Liver (tissue), 8 donors: ENCODE measurements at regions not wholly inside any gene's neighbourhood (a gene's known extent, or its start where the extent isn't known, plus 50 kb on each side); places are given as distances from the start of the nearest gene placed in this dataset.

Experiments
- DNase-seq: peaks from one replicate; pipeline ENCODE4 v3.0.0-alpha.2; 2017; ENCODE audit warnings: low spot score
- H3K27ac ChIP-seq, 2 donors: one replicate each; pipeline ENCODE4 v1.7.0; 2013; ENCODE audit warnings: inconsistent platforms in 2 of 2, low read length in 2 of 2, control low read depth in 1 of 2, low read depth in 1 of 2, mild to moderate bottlenecking in 1 of 2
- H3K27me3 ChIP-seq, 4 donors: one replicate each; pipeline versions ENCODE4 v1.6.1 to v1.7.0; 2013; ENCODE audit warnings: low read length in 3 of 4, inconsistent platforms in 1 of 4, mild to moderate bottlenecking in 1 of 4, moderate library complexity in 1 of 4; ENCODE audit not compliant: control insufficient read depth in 4 of 4, insufficient read depth in 4 of 4
- H3K36me3 ChIP-seq, 4 donors: one replicate each; pipeline versions ENCODE4 v1.6.1 to v1.7.0; 2013; ENCODE audit warnings: low read length in 3 of 4, mild to moderate bottlenecking in 3 of 4, low read depth in 1 of 4, moderate library complexity in 1 of 4; ENCODE audit not compliant: control insufficient read depth in 4 of 4, insufficient read depth in 3 of 4
- H3K4me1 ChIP-seq, 4 donors: one replicate each; pipeline versions ENCODE4 v1.6.1 to v1.7.0; 2013; ENCODE audit warnings: low read length in 3 of 4, mild to moderate bottlenecking in 3 of 4, moderate library complexity in 1 of 4; ENCODE audit not compliant: control insufficient read depth in 4 of 4, insufficient read depth in 4 of 4
- H3K4me3 ChIP-seq, 3 donors: one replicate each; pipeline versions ENCODE4 v1.6.1 to v1.7.0; 2013; ENCODE audit warnings: low read length in 3 of 3, control low read depth in 1 of 3, low read depth in 1 of 3, mild to moderate bottlenecking in 1 of 3
- H3K9ac ChIP-seq, 2 donors: one replicate each; pipeline ENCODE4 v1.7.0; 2013; ENCODE audit warnings: low read length in 2 of 2, mild to moderate bottlenecking in 2 of 2, moderate library complexity in 2 of 2, control low read depth in 1 of 2, low read depth in 1 of 2
- H3K9me3 ChIP-seq, 4 donors: one replicate each; pipeline versions ENCODE4 v1.6.1 to v1.7.0; 2013; ENCODE audit warnings: low read length in 3 of 4; ENCODE audit not compliant: control insufficient read depth in 4 of 4
- EGR1 ChIP-seq, 2 donors: IDR thresholded peaks; 2 replicates each; pipeline ENCODE4 v1.6.1; 2016 to 2018; ENCODE audit warnings: antibody characterized with exemption in 2 of 2, low read depth in 2 of 2
- FOXA1 ChIP-seq: IDR thresholded peaks from 2 replicates; pipeline ENCODE4 v1.6.1; 2016; ENCODE audit warnings: antibody characterized with exemption
- FOXA2 ChIP-seq: IDR thresholded peaks from 2 replicates; pipeline ENCODE4 v1.6.1; 2016; ENCODE audit warnings: antibody characterized with exemption
- GABPA ChIP-seq, 2 donors: IDR thresholded peaks in 1 of 2; conservative IDR thresholded peaks in 1 of 2; 2 replicates each; pipeline ENCODE4 v1.6.1; 2016; ENCODE audit warnings: antibody characterized with exemption in 2 of 2, mild to moderate bottlenecking in 1 of 2, moderate library complexity in 1 of 2
- JUND ChIP-seq, 2 donors: IDR thresholded peaks; 2 replicates each; pipeline ENCODE4 v1.6.1; 2016; ENCODE audit warnings: antibody characterized with exemption in 2 of 2
- NR2F2 ChIP-seq: IDR thresholded peaks from 2 replicates; pipeline ENCODE4 v1.6.1; 2016; ENCODE audit warnings: antibody characterized with exemption
- RAD21 ChIP-seq, 2 donors: IDR thresholded peaks; 2 replicates each; pipeline ENCODE4 v1.6.1; 2016; ENCODE audit warnings: antibody characterized with exemption in 2 of 2, mild to moderate bottlenecking in 2 of 2
- RXRA ChIP-seq, 2 donors: IDR thresholded peaks; 2 replicates each; pipeline ENCODE4 v1.6.1; 2017 to 2018; ENCODE audit warnings: antibody characterized with exemption in 2 of 2, mild to moderate bottlenecking in 1 of 2
- SP1 ChIP-seq: IDR thresholded peaks from 2 replicates; pipeline ENCODE4 v1.6.1; 2018; ENCODE audit warnings: antibody characterized with exemption, mild to moderate bottlenecking
- TAF1 ChIP-seq: conservative IDR thresholded peaks from 2 replicates; pipeline ENCODE4 v1.6.1; 2016; ENCODE audit warnings: antibody characterized with exemption, mild to moderate bottlenecking
- YY1 ChIP-seq: IDR thresholded peaks from 2 replicates; pipeline ENCODE4 v1.6.1; 2016; ENCODE audit warnings: antibody characterized with exemption, mild to moderate bottlenecking
- WGBS: extraction: QIAGEN DNeasy Blood & Tissue Kit; methylation state at CpG from one replicate; pipeline ENCODE4 v1.1.7; 2013; 5-methylcytosine and 5-hydroxymethylcytosine counted together
- TF ChIP-seq, protein P1 (sequence below): IDR thresholded peaks from 2 replicates; pipeline ENCODE4 v1.6.1; 2016; ENCODE audit warnings: antibody characterized with exemption
- TF ChIP-seq, protein P2 (sequence below): IDR thresholded peaks from 2 replicates; pipeline ENCODE4 v1.6.1; 2016; ENCODE audit warnings: antibody characterized with exemption
- TF ChIP-seq, protein P3 (sequence below): fragments of 150-350 bp; IDR thresholded peaks from 2 replicates; pipeline ENCODE4 v1.5.1; 2017; ENCODE audit warnings: improper control_type of control experiment, low read depth, low read length; ENCODE audit not compliant: missing input control
- TF ChIP-seq, protein P4 (sequence below): IDR thresholded peaks from 2 replicates; pipeline ENCODE4 v1.6.1; 2016; ENCODE audit warnings: antibody characterized with exemption, mild to moderate bottlenecking
- donor health status: healthy.
- donor health status: healthy.
- donor health status: healthy.
- donor health status: healthy.
- donor health status: healthy.

DNA sequence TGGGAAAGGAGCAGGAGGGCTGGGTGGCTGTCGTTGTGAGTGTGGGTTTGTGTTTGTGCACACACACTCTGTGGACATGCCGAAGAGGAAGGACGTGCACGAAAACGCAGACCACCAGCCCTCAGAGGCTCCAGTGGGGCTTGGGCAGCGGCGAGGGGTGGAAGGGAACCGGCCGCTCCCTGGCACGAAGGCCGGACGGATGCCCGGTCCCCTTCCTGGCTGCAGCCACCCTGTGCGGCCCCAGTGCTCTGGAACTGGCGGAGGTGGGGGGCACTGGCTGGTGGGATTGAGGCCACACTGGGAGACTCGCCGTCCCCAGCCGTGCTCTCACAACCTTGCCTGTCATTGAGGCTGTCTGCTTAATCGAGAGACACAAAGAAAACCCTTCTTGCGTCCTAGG, 852.6 kb upstream of the SALL3 start:
- Histone ChIP-seq H3K27me3 (no peaks in the 10 kb centered on the region), H3K36me3 (no peaks in the 10 kb centered on the region), H3K27ac (no peak overlapping the region), H3K9ac (no peak overlapping the region), H3K9me3 (no peaks in the 10 kb centered on the region), H3K4me1 (peaks cover 0 to 1% (median 0%) of the 10 kb centered on the region in 4 donors), H3K4me3 (no peak overlapping the region)
- WGBS = 88% methylated on average over 20 of the region's 20 CpGs
- no peak for DNase-seq
- TF ChIP-seq, protein P1, sequence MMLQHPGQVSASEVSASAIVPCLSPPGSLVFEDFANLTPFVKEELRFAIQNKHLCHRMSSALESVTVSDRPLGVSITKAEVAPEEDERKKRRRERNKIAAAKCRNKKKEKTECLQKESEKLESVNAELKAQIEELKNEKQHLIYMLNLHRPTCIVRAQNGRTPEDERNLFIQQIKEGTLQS = no peak
- TF ChIP-seq FOXA1 (no peak), NR2F2 (no peak), RAD21 (IDR thresholded peaks at IDR 0.05) (no peak), SP1 (no peak), YY1 (no peak), GABPA (IDR thresholded peaks at IDR 0.05 in 1 of 2, conservative IDR thresholded peaks at IDR 0.05 in 1 of 2) (no peak), JUND (IDR thresholded peaks at IDR 0.05) (no peak), TAF1 (no peak), EGR1 (IDR thresholded peaks at IDR 0.05; ENCODE audit: low read depth in 2 of 2) (no peak), FOXA2 (no peak)
- TF ChIP-seq, protein P2, sequence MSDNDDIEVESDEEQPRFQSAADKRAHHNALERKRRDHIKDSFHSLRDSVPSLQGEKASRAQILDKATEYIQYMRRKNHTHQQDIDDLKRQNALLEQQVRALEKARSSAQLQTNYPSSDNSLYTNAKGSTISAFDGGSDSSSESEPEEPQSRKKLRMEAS = no peak
- TF ChIP-seq, protein P3, sequence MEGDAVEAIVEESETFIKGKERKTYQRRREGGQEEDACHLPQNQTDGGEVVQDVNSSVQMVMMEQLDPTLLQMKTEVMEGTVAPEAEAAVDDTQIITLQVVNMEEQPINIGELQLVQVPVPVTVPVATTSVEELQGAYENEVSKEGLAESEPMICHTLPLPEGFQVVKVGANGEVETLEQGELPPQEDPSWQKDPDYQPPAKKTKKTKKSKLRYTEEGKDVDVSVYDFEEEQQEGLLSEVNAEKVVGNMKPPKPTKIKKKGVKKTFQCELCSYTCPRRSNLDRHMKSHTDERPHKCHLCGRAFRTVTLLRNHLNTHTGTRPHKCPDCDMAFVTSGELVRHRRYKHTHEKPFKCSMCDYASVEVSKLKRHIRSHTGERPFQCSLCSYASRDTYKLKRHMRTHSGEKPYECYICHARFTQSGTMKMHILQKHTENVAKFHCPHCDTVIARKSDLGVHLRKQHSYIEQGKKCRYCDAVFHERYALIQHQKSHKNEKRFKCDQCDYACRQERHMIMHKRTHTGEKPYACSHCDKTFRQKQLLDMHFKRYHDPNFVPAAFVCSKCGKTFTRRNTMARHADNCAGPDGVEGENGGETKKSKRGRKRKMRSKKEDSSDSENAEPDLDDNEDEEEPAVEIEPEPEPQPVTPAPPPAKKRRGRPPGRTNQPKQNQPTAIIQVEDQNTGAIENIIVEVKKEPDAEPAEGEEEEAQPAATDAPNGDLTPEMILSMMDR = no peak

DNA sequence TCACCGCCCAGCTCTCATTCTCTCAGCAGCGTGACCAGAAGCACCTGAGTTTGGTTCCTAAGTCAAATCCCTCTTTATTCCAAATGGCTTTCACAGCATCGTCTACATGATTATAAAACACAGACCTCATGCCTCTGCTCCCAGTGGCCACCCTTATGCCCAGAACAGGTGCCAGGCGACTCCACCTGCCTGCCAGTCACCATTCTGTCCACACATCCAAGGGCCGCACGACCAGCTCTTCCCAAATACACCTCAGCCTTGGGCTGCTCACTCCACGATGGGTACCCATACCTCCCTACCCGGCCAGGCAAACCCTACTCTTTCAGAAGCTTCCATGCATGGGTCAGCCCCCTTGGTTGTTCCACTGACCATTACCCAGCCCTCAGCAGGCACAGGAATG, 851.6 kb upstream of the SALL3 start:
- 80% methylated on average over 8 of the region's 8 CpGs for WGBS
- DNase-seq = no peak

More for the DNA sequence above, 851.6 kb upstream of the SALL3 start:
- no peaks in the 10 kb centered on the region for H3K9me3 ChIP-seq
- H3K27me3 ChIP-seq = no peaks in the 10 kb centered on the region
- H3K4me3 ChIP-seq = no peak overlapping the region
- no peak overlapping the region for H3K9ac ChIP-seq
- H3K36me3 ChIP-seq = no peaks in the 10 kb centered on the region
- H3K27ac ChIP-seq = no peak overlapping the region
- no peak for TF ChIP-seq RXRA (IDR thresholded peaks at IDR 0.05)
- TF ChIP-seq GABPA (IDR thresholded peaks at IDR 0.05 in 1 of 2, conservative IDR thresholded peaks at IDR 0.05 in 1 of 2) = no peak
- no peak for TF ChIP-seq TAF1
- TF ChIP-seq, protein P4, sequence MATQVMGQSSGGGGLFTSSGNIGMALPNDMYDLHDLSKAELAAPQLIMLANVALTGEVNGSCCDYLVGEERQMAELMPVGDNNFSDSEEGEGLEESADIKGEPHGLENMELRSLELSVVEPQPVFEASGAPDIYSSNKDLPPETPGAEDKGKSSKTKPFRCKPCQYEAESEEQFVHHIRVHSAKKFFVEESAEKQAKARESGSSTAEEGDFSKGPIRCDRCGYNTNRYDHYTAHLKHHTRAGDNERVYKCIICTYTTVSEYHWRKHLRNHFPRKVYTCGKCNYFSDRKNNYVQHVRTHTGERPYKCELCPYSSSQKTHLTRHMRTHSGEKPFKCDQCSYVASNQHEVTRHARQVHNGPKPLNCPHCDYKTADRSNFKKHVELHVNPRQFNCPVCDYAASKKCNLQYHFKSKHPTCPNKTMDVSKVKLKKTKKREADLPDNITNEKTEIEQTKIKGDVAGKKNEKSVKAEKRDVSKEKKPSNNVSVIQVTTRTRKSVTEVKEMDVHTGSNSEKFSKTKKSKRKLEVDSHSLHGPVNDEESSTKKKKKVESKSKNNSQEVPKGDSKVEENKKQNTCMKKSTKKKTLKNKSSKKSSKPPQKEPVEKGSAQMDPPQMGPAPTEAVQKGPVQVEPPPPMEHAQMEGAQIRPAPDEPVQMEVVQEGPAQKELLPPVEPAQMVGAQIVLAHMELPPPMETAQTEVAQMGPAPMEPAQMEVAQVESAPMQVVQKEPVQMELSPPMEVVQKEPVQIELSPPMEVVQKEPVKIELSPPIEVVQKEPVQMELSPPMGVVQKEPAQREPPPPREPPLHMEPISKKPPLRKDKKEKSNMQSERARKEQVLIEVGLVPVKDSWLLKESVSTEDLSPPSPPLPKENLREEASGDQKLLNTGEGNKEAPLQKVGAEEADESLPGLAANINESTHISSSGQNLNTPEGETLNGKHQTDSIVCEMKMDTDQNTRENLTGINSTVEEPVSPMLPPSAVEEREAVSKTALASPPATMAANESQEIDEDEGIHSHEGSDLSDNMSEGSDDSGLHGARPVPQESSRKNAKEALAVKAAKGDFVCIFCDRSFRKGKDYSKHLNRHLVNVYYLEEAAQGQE = no peak
- H3K4me1 ChIP-seq = peaks cover 0 to 1% (median 0%) of the 10 kb centered on the region in 4 donors
